Right lobe of liver (tissue), 6 donors: ENCODE measurements at regions not wholly inside any gene's neighbourhood (a gene's known extent, or its start where the extent isn't known, plus 50 kb on each side); places are given as distances from the start of the nearest gene placed in this dataset.

ENCODE experiments used
- ATAC-seq, 4 donors: fragments of 200-7000 bp; cut with Tn5 transposase; one replicate each; pipeline ENCODE4 v1.9.1; 2020; ENCODE audit warnings: mild to moderate bottlenecking in 4 of 4, moderate library complexity in 4 of 4
- DNase-seq, 3 donors: peaks; one replicate each; pipeline ENCODE4 v3.0.0-alpha.2; 2020
- H3K27ac ChIP-seq, 3 donors: fragments of 200-600 bp; one replicate each; pipeline ENCODE4 v1.8.0; 2022
- H3K27me3 ChIP-seq, 2 donors: fragments of 200-600 bp; one replicate each; pipeline ENCODE4 v1.8.0; 2022
- H3K36me3 ChIP-seq, 4 donors: fragments of 200-600 bp; sonication (generic) in 1 of 4; one replicate each; pipeline versions ENCODE4 v1.5.1 to v1.8.0; 2017 to 2022; ENCODE audit warnings: control low read depth in 1 of 4
- H3K4me1 ChIP-seq, 4 donors: fragments of 200-600 bp; sonication (generic) in 1 of 4; one replicate each; pipeline versions ENCODE4 v1.5.1 to v1.8.0; 2017 to 2022; ENCODE audit warnings: control low read depth in 1 of 4
- H3K4me3 ChIP-seq, 3 donors: fragments of 200-600 bp; one replicate each; pipeline ENCODE4 v1.8.0; 2022
- H3K9me3 ChIP-seq, 4 donors: fragments of 200-600 bp; sonication (generic) in 1 of 4; one replicate each; pipeline versions ENCODE4 v1.5.1 to v1.8.0; 2017 to 2022; ENCODE audit warnings: control low read depth in 1 of 4
- POLR2A ChIP-seq: fragments of 450-650 bp; IDR thresholded peaks from one replicate; pipeline ENCODE4 v1.6.1; 2017; ENCODE audit warnings: antibody characterized with exemption, mild to moderate bottlenecking
- WGBS: methylation state at CpG from one replicate; pipeline ENCODE4 v1.1.6; 2018; ENCODE audit warnings: low coverage, low lambda C conversion rate; ENCODE audit not compliant: insufficient coverage; ENCODE audit errors: missing lambda C conversion rate; 5-methylcytosine and 5-hydroxymethylcytosine counted together
- intact Hi-C, 2 donors: fragments of 100-400 bp; cut with DNase I; formaldehyde crosslinking; loops; one replicate each; pipeline versions ENCODE4 v1.11.2 to v1.14.1; 2022
- TF ChIP-seq, protein P1 (sequence below), 4 donors: fragments of 200-600 bp in 3 of 4; fragments of 450-650 bp in 1 of 4; IDR thresholded peaks; one replicate each; pipeline versions ENCODE4 v1.5.1 to v1.8.0; 2016 to 2022; ENCODE audit warnings: antibody characterized with exemption in 4 of 4, mild to moderate bottlenecking in 2 of 4
- donor health status: DM: no; HTN: yes; CAD: no.
- donor health status: DM: no; HTN: no; CAD: no.
- donor health status: DM: no; HTN: no; CAD: no.
- donor health status: DM: no; HTN: yes; CAD: no.
- donor health status: DM: no; HTN: yes; CAD: no.

DNA sequence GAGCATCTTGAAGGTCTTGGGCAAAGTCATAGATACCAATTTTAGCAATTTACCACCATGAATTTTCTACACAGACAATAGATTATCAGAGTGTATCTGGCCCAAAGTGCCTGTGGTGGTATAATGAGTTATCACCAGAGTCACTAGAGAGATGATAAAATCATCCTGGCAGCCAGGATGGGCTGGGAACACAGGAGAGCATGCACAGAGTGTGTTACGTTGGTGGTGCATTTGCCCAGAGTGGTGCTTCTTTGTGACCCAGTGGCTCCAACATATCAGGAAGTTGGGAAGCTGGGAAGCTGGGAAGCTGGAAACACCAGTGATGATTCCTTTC is 236.7 kb upstream of the PROX1 start:
- TF ChIP-seq, protein P1, sequence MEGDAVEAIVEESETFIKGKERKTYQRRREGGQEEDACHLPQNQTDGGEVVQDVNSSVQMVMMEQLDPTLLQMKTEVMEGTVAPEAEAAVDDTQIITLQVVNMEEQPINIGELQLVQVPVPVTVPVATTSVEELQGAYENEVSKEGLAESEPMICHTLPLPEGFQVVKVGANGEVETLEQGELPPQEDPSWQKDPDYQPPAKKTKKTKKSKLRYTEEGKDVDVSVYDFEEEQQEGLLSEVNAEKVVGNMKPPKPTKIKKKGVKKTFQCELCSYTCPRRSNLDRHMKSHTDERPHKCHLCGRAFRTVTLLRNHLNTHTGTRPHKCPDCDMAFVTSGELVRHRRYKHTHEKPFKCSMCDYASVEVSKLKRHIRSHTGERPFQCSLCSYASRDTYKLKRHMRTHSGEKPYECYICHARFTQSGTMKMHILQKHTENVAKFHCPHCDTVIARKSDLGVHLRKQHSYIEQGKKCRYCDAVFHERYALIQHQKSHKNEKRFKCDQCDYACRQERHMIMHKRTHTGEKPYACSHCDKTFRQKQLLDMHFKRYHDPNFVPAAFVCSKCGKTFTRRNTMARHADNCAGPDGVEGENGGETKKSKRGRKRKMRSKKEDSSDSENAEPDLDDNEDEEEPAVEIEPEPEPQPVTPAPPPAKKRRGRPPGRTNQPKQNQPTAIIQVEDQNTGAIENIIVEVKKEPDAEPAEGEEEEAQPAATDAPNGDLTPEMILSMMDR (IDR thresholded peaks at IDR 0.05), result no peak
- TF ChIP-seq POLR2A, result no peak
- ATAC-seq (no peak), DNase-seq (no peak)
- Histone ChIP-seq H3K27ac (peak overlapping the region in 1 of 3 donors; percentile 33), H3K4me1 (peaks cover 0 to 11% (median 4%) of the 10 kb centered on the region in 4 donors), H3K27me3 (no peaks in the 10 kb centered on the region), H3K9me3 (no peaks in the 10 kb centered on the region), H3K4me3 (no peak overlapping the region), H3K36me3 (no peaks in the 10 kb centered on the region)
- WGBS, result no CpG with 5 or more reads among the region's 1 CpG
- intact Hi-C loops, result no loop called here

DNA sequence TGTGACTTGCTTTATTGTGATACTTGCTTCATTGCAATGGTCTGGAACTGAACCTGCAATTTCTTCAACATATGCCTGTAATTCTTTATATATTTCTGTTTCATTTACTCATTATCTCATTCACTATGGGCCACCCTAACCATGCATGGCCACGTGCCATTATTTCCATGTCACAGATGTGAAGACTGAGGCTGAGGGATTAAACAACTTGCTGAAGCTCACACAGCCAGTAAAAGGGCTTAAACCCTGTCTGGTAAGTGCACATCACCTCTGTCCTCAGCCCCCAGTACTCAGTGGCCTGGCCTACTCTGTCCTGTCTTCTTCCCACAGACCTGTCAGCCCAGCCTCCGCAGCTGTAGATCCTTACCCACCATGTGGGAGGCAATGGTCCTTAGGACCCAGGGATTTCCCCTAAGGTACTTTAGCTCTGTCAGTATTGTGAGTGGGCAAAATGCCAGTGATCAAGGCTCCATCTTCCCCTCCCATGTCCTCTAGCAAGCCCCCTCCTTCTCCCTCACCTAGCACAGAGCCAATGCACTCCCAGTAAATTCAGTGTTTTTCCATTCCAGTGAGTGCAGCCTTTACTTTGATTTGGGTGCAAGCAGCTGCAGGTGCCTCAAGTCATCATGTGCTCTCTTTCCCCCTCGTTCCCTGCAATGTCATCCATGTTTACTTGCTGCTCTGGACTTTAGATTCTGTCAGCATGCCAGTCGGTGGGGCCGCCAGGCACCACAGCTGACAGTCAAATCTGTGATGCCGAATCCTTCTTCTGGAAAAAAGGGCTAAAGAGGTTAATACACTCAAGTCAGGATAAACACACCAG is 228.2 kb upstream of the PROX1 start:
- Histone ChIP-seq H3K4me1 (peaks cover 0 to 17% (median 8%) of the 10 kb centered on the region in 4 donors), H3K27ac (peak overlapping the region in 2 of 3 donors; percentile 78 to 79), H3K4me3 (no peak overlapping the region), H3K27me3 (no peaks in the 10 kb centered on the region), H3K36me3 (no peaks in the 10 kb centered on the region), H3K9me3 (no peaks in the 10 kb centered on the region)
- TF ChIP-seq, protein P1 (IDR thresholded peaks at IDR 0.05), result no peak
- no peak for TF ChIP-seq POLR2A
- intact Hi-C loops, result no loop called here
- WGBS, result 23% methylated on average over 6 of the region's 6 CpGs
- DNase-seq, result peak; percentile 59 to 83 (median 77)
- ATAC-seq, result peak; percentile 94 to 98 (median 96)

DNA sequence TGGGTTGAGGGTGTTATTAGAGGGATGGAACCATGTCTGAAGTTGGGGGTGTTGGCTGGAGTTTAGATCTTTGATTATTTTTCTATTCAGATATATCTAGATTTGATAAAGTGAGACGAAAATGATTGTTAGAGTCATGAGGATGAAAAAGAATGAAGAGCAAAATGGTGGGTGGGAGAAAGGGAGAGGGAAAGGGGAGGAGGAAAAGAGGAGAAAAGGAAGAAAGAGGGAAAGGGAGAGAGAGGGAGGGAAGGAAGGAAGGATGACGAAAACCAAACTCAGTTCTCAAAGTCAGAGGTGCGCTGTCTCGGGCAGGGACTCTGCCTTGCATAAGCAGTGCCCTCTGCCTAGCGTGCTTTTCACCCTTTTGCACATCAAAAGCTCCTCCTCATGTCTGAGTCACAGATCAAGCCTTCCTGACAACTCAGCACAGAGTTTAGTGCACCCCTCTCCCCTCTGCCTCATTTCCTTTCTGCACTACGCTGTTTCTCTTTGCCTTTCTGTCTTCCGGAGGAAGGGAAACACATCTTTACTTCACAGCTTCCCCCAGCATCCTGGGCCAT is 225.8 kb upstream of the PROX1 start:
- no peaks in the 10 kb centered on the region for H3K27me3 ChIP-seq
- ATAC-seq, result no peak
- no peak overlapping the region for H3K27ac ChIP-seq
- peaks cover 0 to 17% (median 8%) of the 10 kb centered on the region in 4 donors for H3K4me1 ChIP-seq
- TF ChIP-seq POLR2A, result no peak
- TF ChIP-seq, protein P1 (IDR thresholded peaks at IDR 0.05), result no peak
- no peaks in the 10 kb centered on the region for H3K9me3 ChIP-seq
- no peaks in the 10 kb centered on the region for H3K36me3 ChIP-seq
- no peak for DNase-seq
- intact Hi-C loops, result no loop called here
- WGBS, result 52% methylated on average over 7 of the region's 7 CpGs
- H3K4me3 ChIP-seq, result no peak overlapping the region

DNA sequence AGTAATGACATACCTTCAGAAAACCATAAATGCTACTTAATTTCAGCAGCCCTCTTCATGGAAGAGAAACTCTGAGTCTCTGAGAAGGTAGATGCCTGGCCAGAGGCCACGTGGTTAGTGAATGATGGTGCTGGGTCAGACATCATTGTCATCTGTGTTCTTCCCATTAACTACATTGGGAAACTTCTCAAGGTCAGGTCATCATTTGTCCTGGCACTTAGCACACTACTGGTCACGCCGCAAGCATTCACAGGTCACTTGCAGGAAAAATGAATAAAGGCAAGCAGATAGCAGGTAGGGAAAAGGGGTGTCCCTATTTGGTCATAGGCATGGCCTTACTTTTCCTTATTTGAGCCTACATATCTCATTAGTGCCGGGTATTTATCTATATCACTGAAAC is 220.1 kb upstream of the PROX1 start:
- H3K27ac ChIP-seq, result peak overlapping the region in 1 of 3 donors; percentile 11
- H3K9me3 ChIP-seq, result no peaks in the 10 kb centered on the region
- intact Hi-C loops, result no loop called here
- 34% methylated on average over 4 of the region's 4 CpGs for WGBS
- TF ChIP-seq, protein P1 (IDR thresholded peaks at IDR 0.05), result no peak
- no peak for TF ChIP-seq POLR2A
- H3K27me3 ChIP-seq, result no peaks in the 10 kb centered on the region
- no peaks in the 10 kb centered on the region for H3K36me3 ChIP-seq
- ATAC-seq, result peak; percentile 74 to 85 (median 82)
- no peak overlapping the region for H3K4me3 ChIP-seq
- no peaks in the 10 kb centered on the region for H3K4me1 ChIP-seq
- DNase-seq, result peak; percentile 35 to 72 (median 65)
